ENCODE measurements at regions not wholly inside any gene's neighbourhood (a gene's known extent, or its start where the extent isn't known, plus 50 kb on each side); places are given as distances from the start of the nearest gene placed in this dataset.

DNA sequence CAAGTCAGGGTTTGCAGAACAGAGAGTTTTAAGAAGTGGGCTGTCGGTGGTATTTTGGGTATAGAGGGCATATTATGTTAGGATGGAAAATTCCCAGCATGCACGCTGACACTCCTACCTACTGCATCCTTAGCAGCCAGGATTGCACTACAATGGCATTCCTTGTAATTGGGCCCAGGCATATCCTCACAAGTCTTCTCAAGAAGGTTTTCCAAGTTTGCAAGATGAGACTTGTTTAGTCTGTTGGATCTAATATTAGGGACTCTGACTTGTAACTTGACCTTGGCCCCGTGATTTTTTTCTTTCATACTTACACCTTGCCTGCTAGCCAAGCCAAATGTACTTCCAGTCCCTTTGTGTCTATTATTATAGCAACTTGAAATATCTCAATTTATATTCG, 335.7 kb upstream of the HTR2A start:
- DNase-seq = no peak

DNA sequence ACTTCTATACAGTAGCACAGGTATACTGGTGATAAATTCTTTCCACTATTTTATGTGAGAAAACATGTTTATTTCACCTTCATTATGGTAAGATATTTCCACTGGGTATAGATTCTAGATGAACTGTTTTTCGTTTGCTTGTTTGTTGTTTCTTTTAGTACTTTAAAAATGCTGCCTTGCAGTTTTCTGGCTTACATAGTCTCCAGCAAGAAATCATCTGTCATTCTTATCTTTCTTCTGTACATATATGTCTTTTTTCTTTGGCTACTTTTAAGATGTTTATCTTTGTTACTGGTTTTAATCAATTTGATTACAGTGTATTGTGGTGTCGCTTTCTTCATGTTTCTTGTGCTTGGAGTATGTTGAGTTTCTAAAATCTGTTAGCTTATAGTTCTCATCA, 333.3 kb upstream of the HTR2A start:
- DNase-seq = no peak

DNA sequence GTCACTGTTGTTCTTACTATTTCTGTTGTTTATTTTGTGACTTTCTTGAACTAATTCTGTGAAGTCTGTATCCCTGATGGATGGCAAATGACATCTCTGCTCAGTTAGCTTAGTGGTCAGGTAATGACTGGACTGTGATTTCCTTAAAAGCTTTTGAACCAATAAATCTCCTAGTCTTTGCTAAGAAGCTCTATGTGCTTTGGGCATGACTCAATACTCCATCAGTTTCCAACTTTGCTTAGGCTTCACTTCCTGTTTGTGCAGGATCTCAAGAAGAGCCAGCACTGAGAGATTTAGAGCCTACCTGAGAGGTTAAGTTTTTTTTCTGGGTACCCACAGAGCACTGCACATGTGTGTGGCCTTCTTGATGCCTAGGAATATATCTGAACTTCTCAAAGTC, 329.7 kb upstream of the HTR2A start:
- DNase-seq = no peak

DNA sequence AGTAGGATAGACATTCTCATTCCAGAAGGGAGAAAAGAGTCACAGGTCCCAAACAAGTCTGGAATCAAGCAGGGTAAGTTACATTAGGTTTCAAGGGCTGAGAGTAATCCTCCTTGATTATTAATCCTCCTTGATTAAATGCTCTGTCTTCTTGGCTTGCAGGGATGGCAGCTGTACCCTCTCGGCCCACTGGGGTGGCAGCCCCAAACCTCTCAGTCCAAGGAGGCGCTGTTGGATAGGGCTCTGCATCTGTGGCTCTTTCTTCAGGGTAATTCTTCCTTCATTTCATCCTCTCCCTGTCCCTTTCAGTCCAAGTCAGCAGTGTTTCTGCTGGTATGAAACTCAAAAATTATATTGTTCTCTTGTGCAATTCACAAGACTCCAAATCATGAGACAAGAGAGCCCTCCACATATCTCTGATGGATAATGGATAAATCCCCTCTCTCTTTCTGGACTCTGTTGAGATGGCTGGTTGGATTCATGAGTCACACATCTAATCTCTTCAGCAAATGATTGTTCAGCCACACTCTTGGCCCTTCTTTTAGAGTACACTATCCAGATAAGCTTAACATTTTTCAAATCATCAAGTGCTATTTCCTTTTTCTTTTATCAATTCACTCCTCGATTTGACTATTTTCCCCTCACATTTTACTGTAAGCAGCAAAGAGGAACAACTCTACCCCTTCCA, 323.7 kb upstream of the HTR2A start:
- no peak for DNase-seq

DNA sequence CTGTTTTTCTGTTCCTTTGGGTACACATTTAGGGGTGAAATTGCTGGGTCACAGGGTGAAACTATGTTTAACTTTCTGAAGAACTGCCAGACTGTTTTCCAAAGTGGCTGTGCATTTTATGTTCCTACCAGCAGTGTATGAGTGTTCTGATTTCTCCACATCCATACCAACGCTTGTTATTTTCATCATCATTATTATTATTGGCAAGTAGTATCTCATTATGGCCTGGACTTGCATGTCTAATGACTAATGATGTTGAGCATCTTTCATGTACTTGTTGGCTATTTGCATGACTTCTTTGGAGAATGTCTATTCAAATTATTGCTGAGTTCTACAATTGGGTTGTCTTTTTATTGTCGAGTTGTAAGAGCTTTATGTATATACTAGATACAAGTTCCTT, 321.8 kb upstream of the HTR2A start:
- DNase-seq = no peak

DNA sequence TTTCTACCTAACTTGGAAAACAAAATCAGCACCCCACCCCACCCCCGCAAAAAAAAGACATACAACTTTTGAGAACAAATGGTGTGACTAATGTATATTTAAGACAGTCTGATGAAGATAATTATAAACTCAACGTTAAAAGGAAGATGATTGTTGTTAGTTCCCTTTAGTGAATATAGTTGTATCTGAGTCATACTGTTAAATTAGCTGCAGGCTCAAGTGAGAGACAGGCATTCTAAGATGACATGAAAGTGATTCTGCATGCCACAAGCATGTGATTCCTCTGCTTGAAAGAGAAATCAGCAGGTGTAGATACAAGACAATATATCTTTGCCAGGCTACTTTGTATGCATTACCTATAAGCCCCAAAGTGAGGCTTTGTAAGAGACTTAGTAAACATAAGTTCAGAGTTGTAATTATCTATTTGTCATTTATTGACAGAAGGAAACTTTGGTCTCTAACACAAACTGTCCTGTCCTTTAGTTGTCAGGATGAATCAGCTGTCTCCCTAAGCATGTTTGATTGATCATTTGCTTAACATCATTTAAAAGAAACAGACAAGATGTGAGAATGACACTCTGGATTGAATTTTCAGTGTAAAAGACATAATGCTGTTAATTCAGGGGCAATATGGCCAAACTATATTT, 319.4 kb upstream of the HTR2A start:
- DNase-seq = no peak

DNA sequence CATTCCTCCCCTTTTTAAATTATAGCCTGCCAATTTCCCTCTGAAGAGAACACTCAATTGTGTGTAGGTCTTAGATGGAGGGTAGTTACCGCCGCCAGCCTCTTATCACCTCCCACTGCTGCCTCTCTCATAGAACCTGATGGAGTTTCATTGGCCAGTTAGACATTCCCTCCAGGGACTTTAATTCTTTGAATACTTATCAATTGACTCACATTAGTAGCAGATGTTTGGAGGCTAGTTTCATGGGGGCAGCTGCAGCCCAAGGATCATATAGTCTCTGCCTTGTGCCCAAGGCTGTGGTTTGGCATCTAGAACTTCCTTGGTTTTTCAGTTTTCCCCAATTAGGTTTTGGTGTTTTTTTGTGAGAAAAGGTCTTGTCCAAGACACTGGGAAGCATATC, 318.9 kb upstream of the HTR2A start:
- DNase-seq = no peak

DNA sequence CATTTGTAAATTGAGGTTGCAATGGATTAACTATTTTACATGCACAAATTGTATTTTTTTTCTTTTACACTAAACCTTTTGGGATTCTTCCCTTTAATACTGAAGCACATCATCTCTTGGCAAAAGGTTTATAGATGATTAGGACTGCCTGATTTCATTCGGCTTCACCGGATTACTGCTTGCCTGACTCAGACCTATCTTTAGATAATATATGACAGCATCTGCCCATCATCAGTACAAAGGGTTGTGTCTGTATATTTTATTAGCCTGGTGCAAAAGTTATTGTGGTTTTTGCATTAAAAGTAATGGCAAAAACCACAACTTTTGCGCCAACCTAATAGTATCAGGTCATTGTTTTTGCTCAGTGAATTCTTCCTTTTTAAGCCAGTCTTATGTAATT, 316.2 kb upstream of the HTR2A start:
- DNase-seq = no peak

DNA sequence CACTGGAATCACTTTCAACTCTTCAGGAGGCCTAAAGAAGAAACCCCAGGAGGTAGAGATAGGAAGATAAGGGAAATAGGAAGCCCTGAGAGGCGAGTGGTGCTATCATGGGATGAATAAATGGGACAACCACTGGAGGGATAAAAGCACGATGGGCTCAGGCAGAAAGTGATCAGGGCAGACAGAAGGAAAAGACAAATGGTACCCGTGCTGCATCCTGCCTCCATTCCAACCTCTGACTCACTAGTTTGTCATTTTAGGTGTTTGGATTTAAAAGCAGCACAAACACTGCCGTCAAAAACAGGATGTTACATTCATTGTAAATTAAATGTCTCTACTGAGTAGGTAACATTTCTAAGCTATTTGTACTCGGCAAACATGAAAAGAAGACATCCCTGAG, 314.3 kb upstream of the HTR2A start:
- DNase-seq = peak; percentile 5

DNA sequence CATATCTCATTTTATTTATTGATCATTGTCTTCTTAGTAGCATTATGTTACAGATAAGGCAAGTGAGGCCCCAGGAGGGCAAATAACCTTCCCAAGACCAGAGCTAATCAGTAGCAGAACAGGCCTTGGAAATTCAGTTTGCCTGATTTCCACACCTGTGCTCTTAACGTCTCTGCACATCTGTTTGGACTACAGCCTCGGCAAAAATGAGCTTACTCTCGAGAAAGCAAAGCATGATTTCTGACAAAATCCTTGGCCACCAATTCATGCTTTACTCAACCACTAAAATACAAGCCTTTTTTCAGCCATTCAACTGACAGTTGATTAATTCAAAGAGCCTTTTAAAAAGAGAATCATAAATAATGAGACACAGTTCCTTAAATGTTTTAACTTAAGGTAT, 309.3 kb upstream of the HTR2A start:
- DNase-seq = no peak

DNA sequence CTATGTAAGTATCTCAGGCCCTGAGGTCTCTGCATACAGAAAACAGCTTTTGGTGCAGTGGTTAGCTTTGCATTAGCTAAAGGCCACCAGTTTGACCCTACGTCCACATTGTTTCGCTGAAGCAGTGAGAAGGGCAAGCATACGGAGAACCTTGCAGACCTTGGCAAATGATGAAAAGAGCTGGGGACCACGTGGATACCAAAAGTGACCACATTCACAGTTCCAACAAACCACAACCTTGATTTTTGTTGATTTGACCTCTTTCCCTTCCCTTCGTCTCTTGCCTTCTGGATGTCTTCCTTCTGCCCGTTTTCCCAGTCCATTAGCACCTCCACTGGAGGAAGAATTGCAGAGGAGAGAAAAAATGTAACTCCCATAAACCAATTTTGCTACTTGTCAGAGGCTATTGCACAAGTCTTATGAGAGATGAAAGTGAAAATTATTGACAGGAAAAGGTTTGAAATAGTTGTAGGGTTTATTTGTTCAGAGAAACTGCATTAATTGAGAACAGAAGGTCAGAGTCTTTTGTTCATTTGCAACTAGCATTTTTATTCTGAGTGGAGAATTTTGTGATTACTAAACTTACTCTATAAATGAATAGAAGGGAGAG, 293.9 kb upstream of the HTR2A start:
- no peak for DNase-seq

DNA sequence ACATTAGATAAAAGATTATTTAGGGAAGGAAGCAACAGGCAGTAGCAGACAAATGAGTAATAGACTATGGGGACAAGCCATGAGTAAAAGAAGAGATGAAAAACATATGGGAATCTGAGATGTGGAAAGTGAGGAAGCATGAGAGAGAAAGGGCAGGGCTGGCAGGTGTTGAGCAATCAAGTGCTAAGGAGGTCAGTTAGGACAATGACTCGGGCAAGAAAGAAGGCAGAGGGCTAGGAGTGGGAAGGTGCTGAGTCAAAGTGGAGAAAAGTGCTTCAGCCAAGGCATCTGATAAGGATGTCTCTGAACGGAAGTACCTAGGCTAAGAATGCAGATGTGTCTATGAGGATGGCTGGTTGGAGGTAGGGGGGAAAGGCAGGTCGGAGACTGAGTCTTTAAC, 291.9 kb upstream of the HTR2A start:
- DNase-seq = no peak

DNA sequence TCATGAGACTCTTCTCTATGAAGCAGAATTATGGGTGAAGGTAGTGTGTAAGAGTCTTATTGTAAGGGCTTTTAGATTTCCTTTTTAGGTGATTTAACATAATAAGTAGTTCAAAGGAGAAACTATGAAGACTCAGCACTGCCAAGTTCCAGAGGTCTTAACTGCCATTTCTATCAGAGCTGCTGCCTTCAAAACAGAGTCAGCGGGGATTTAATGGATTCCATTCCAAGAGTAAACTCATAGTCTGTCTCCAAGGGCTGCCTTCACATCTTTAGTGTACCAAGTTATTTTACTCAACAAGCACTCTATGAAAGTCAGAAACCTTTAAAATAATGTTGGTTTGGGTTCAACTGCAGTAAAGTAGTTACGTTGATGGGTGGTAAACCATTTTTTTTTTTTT, 289.6 kb upstream of the HTR2A start:
- no peak for DNase-seq

DNA sequence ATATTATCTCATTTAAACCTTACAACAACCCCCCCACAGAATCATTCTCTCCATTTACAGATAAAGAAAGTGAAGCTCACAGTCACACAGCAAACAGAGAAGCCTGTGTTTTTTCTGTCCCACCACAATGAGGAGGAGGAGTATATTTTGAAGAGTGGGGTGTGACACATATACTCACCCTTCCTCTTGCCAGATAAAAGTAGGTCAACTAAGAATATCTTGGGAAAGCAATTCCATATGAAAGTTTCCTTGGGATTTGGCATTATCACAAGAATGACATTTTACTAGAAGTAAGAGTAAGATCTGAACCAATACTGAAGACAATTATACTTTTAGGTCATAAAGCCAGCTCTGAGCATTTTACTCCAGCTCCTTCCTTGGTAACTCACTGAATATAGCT, 287.5 kb upstream of the HTR2A start:
- DNase-seq = no peak

DNA sequence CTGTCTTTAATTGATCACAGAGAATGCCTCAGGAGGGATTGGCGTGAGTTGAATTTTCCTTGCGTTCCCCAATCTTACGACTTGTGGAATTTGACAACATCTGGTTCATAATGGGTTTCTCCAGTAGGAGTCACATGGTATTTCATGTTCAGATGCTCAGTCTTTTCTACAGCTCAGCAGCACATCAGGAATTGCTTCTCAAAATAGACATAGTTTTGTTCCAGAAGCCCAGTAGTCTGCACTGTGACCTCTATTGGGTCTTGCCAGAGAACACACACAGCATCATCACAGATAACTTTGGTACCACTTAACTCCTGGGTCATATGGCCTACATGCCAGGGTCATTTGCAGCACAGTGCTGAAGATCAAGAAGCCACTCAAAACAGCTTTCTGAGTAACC, 282.5 kb upstream of the HTR2A start:
- DNase-seq = no peak

DNA sequence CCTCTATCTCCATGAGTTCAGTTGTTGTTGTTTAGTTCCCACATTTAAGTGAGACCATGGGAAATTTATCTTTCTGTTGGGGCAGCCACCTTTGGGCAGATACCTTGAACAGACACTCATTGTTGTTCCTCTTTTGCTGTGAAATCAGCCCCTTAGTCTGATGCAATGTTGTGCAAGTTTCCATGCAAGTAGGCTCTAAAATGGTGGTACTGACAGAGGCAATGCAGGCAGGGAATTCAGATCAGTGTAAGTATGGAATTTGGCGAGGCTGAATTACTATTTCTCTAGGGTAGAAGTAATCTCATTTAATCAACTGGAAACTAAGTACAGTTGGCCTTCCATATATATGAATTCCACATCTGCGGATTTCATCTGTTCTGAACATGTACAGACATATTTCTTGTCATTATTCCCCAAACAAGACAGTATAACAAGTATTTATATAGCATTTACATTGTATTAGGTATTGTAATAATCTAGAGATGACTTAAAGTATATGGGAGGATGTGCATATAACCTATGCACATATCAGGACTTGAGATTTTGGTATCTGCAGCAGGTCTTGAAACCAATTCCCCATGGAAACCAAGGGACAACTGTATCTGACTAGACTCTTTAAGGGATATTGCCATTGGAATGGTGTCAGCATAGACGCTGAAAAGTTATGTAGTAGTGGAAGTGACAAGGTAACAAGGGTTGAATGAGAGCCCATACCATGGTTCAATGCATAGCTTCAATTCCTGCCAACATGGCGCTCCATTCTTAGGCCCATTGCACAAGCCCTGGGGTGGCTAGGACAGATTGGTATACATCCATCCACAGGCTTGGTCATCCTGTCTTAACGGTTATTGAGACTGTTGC, 281.5 kb upstream of the HTR2A start:
- no peak for DNase-seq

DNA sequence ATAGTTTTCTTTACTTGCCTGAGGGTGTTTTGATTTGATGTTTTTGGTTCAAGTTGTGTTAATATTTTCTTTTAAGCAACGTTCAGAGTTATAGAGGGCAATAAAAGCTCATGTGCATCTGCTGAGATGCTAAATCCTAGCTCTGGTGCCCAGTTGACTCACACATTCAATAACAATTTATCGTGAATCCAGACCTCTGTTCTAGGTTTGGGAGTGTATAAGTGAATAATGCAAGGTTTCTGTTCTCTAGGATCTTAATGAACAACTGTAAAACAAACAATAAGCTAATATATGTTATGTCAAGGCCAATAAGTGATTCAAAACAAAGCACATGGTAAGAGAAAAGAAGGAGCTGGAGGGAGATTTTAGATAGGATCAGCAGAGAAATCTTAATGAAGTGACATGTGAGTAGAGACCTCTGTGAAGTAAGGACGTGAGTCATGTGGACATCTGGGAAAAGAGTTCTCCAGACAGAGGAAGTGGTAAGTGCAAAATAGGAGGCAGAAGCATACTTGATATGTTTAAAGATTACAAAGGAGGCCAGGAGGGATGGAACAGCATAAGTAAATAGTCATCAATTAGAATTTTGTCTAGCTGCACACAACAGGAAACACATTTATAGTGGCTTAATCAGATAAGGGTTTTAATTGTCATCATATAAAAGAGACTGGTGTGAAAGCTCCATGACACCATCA, 278.5 kb upstream of the HTR2A start:
- no peak for DNase-seq

DNA sequence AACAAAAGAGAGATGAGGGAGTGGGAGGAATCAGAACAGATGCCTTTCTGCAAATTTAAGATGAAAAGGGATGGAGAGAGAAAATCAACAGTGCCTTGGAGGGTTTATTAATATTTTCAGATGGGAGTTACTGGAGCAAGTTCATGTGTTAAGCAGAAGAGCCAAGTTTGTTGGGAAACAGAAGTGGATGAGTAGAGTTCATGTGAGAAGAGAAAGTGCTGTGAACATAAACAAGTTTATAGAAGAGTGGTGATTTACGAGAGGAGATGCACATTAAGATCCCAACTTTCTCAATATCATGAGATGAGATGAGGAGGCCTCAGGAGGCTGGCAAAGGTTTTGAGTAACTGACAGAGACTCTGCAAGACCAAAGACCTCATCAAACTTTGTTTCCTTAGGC, 274.1 kb upstream of the HTR2A start:
- no peak for DNase-seq

DNA sequence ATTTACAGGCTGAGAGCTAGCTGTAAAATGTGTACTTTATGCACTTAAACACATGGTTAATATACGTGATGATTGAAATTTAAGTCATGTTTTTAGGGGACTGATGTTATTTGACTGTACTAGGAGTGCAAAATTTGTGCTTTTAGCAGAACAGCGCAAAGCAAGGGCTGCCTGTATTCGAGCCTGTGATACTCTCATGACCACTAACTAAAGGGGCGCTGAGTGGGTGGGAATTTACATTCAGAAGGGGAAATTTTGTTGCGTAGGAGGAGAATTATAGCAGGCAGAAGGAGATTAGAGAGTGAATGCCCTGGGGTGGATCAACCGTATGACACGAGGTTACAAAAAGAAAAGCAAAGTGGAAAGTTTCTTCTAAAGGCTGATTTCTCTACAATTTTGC, 271.8 kb upstream of the HTR2A start:
- no peak for DNase-seq

DNA sequence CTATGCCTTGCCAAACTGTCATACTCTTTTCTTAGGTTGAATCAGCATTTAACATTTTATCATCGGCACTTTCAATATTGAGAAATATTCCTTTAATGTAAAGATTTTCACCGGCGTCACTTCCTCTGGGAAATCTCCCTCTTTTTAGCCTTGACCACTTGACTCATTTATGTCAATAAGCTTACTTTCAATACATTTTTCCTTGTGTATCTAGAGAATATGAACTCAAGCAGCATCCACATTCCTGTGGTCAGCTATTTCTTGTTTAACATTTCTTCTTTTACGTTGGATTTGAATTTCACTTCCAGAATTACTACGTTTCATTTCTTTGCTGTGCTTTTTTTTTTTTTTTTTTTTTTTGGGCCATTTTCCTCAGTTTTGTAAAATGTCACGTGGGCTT, 271.2 kb upstream of the HTR2A start:
- DNase-seq = no peak

DNA sequence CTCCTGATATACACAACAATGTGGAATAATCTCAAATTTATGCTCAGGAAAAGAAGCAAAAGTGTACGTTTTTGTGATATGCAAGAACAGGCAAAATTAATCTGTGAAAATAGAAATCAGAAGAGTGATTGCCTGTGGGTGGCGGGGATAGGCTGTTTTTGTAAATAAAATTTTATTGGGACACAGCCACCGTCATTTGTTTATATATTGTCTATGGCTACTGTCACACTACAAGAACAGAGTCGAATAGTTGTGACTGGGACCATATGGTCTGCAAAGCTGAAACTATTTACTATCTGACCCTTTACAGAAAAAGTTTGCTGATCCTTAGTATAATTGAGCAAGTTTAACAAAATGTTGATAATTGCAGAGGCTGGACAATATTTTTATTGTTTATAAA, 269.5 kb upstream of the HTR2A start:
- no peak for DNase-seq

DNA sequence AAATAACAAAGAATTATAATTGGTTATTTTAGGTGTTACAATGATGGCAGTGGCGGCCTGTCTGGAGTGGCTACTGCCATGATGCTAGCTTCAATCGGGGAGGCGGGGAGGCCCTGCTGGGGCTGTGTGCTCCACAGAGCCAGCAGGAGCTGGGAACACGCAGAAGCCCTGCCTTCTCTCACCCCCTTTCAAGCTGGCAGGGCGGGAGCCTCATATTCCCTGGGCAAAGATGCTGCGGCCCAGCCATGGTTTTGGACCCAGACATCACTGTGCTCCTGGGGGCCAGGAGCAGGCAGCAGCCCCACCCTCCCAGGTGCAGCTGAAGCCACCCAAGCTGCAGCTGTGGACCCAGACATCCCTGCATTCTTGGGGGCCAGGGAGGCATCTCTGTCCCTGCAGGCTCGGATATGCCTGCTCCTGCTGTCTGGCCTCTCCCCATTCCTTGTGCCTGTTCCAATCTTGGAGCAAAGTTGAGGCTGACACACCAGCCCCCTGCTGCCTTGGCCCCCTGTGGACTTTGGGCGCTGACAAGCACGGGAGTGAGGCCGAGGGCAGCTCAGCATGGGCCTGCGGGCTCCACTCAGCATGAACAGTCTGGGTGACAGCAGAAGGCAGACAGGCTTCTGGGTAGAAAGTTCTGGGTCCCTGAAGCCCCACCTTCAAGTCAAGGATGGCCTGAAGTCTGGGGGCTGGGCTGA, 263.1 kb upstream of the HTR2A start:
- no peak for DNase-seq

DNA sequence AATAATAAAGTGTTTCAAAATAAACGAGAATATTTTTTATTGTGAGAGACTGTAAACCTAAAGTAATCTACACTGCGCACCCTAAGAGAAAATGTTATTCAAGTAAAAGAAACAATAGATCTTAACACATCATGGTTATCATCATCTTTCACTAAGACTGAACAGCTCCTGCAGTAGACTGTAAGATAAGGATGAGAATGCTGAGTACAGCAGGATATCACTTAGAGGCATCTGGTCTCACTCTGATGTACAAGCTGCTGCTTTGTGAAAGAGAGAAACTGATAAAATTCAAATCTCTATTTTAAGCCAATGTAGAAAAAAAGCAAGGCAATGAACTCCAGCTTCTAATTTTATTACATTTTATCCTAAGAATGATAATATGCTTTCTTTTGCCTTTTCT, 261.7 kb upstream of the HTR2A start:
- no peak for DNase-seq

All from NCI-H146 (cell line).